KBM-7 (cell line): ENCODE measurements at regions not wholly inside any gene's neighbourhood (a gene's known extent, or its start where the extent isn't known, plus 50 kb on each side); places are given as distances from the start of the nearest gene placed in this dataset.
A peak's percentile ranks its signal among the peaks of the same experiment; 100 is the strongest.
"Not testable (repeated sequence)": the region's sequence is repeated elsewhere in the genome, so short reads cannot be mapped to it uniquely, and the experiment has no call there.

Experiments
- DNase-seq: peaks from one replicate; pipeline ENCODE4 v3.0.0-alpha.2; 2015
- in situ Hi-C: fragments of 300-500 bp; cut with MboI; formaldehyde crosslinking; loops from 2 replicates; pipeline ENCODE4 v1.14.3; 2020; ENCODE audit warnings: low sequenced_read_pairs, low pct_unique_long_range_greater_than_20kb, mixed read lengths

DNA sequence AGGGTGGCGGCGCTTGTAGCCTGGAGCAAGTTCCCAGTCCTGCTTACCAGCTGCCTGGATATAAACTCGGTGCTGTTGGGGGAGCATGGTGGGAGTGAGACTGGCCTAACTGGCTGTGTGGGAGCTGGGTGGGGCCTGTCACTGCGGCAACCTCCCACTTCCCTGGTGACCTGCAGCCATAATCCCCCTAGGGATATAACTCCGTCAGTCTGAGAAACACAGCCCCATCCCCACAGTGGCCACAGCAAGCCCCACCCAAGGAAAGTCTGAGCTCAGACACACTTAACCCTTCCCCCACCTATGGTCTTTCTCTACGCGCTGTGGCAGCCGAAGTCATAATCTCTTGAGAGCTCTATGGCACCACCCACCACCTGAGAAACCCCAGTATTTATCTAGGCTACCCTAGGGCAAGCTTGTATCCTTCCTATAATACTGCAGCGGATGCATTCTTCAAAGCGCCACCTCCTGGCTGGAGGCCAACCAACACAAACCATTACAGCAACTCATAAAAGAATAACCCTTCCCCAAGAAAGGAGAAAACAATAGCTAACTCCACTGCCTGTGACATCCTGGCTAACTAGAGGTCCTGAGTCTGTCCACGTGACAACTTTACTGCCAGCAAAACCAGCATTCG is 57.4 kb downstream of the ZNF648 start:
- DNase-seq = no peak
- in situ Hi-C loops = no loop called here

DNA sequence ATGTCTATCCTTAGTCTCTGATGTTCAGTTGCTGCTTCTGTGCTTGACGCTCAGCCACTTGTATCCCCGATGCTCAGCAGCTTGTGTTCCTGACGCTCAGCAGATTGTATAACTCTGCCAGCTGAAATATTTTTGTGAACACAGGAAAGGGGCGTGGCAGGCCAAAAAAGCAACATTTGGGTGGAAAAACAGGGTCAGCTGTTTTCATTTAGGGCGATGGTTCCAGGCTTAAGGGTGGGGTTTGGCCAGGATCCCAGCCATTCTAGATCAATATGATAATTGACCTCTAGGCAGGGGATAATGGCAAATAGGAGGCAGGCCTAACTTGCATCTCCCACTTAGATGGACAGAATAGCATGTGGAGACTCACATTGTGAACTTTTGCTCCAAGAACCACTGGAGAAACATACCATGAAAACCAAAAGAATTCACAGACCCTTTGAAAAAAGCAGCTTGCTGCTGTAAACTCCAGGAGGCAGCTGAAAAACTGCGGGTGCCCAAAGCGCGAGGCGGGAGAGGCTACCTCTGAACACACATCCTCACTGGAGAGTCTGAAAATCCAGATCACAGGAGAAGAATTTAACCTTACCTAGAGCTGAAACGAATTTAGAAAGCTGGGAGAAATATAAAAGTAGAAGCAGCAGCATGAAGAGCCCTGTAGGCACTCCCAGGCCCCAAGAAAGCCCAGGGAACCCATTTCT is 58.3 kb downstream of the ZNF648 start:
- in situ Hi-C loops = no loop called here

DNA sequence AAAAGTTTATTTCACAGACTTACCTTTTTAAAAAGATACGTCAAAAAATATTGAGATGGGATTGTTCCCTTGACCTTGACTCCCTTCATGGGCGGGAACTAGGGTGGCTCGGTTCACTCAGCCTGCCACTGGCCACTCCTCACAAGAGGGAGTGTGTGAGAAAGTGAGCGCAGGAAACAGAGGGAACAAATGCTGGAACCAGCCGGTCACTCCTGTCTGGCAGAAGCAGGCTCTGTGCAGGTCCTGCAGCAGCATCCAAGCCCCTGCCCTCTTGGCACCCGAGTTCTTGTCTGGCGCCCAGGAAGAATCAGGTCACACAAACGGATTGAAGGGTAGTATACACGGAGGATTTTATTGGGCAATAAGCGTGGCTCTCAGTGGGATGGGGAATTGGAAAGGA is 58.9 kb downstream of the ZNF648 start:
- in situ Hi-C loops = no loop called here

More for the DNA sequence above, 58.3 kb downstream of the ZNF648 start:
- no peak for DNase-seq

DNA sequence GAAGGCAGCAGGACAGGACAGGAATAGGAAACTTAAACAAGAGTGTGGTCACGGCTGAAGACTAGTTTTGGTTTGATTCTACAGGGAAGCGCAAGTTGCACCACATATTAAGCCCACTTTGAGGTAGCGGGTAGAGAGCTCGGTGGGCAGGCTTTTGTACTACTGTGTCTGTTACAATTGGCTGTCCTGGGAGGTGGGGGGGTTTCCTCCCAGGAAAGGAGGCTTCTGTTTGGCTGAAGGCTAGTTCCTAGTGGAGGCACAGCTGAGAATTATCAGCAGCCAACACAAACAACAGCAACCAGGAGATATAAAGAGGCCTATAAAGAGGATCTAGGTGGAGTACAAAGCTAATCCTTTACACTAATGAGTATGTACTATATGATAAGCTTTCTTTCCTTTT is 62.7 kb downstream of the ZNF648 start:
- no peak for DNase-seq
- in situ Hi-C loops = no loop called here

More for the DNA sequence above, 58.9 kb downstream of the ZNF648 start:
- no peak for DNase-seq

DNA sequence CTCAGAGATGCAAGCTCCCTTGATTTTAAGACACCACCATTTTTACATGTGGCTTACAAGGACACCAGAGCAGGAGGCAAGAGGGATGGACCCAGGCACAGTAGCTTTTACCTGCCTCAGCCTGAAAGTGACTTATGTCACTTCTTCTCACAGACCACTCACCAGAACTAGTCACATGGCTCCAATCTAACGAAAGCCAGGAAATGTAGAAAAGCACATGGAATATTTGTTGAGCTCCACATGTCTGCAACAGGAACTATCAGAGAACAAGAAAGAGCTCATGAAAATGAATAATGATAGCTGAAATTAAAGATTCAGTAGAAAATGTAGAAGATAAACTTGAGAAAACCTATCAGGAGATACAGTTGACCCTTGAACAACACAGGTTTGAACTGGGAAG is 69.4 kb downstream of the ZNF648 start:
- DNase-seq = no peak
- in situ Hi-C loops = no loop called here

DNA sequence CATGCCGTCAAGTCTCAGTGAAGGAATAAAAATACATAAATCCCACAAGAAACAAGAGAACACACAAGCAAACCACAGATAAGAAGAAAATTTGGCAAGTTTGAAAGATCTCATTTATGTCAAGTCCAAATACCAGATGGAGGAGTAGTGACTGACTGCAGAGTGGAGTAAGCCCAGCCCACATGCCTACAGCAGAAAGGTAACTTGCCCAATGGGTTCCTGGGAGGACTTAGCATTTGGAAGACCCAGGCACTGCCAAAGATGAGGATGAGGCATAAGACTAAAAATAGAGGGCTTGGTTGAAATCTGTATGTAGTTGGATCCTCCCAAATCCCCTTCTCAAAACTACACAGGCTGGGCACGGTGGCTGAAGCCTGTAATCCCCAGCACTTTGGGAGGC is 70.8 kb downstream of the ZNF648 start:
- DNase-seq = no peak
- in situ Hi-C loops = no loop called here

DNA sequence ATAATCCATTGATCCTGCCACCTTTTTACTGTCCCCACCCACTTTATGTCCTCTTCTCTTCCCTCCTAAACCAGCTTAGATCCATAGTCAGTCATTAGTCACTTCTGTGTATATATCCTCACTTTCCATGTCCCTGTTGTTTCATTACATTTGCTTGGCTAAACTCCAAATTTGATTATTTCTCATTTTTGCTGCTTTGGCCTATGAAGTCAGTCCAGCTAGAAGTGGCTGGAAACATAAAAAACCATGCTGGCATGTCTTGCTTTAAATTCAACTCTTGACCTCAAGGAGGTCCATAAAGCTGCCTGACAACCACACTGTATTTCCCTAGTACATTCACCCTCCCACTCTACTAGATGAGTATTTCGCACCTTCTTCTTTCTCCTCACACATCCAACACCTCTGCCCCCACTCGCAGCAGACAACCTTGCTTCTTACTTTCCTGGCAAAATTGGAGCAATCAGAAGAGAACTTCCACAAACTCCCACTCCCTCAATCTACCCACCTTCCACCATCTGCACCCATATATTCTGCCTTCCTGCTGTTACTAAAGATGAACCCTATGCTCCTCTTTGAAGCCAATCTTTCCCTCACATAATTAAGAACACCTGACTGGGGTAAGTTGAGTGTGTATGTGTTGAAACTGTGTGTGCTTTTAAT is 72.1 kb downstream of the ZNF648 start:
- in situ Hi-C loops = no loop called here
- DNase-seq = no peak

DNA sequence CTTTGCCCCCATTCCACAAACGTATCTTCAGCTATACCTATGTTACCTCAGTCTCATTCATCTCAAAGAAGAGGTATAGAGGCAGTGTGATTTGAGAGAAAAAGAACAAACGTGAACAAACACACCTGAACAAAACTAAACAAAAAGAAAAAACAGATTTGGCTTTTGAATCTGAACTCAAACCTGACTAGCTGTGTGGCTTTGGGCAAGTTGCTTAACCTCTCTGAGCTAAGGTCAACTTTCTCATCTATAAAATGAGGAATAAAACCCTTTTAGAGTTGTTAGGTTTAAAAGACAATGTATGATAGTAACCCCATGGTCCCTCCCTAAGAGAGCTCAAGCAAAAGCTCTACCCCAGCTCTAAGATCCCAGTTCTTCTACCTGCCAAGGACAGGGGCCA is 73.5 kb downstream of the ZNF648 start:
- no peak for DNase-seq
- in situ Hi-C loops = no loop called here

DNA sequence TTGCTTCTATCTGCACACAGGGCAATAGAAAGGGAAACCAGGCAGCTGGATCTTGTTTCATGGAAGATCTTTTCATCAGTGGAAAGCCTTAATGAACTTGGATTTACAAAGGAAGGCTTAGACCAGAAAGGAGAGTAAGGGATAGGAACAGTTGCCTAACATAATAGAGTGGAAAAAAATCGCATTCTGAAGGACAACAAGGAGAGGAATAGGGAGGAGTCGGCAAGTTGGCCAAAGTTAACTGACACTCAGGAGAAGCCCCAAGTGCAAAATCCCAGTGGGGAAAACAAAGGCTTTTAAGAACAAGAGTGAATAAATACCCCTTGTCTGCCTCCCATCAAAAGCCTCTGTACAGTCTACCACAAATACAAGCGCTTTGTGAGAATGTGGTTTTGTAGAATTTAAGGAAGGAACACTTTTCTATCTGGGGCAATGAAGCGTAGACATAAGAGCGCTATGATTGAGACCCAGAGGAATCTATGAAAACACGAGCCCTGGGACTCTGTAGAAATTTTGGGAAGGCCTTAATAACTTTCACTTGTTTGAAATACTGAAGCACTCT is 74.1 kb downstream of the ZNF648 start:
- in situ Hi-C loops = no loop called here
- peak; percentile 9 for DNase-seq

DNA sequence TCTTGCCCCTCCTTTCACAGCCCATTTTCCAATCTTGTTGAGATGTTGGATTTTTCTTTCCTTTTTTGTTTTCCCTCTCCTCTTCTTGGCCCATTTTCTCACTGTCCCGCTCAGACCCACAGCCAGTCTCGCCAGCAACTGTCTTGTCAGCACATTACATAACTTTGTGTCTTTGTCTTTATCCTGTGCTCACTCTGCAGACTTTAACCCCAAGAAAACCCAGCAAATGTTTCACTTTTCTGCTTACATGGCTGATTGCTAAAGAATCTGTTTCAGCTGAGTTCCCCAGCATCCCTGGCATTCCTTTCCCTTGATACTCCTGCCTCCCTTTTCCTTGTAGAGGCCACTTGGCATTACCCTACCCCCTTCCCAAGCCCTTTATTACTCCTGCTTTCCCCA is 74.6 kb downstream of the ZNF648 start:
- DNase-seq = no peak
- in situ Hi-C loops = no loop called here

DNA sequence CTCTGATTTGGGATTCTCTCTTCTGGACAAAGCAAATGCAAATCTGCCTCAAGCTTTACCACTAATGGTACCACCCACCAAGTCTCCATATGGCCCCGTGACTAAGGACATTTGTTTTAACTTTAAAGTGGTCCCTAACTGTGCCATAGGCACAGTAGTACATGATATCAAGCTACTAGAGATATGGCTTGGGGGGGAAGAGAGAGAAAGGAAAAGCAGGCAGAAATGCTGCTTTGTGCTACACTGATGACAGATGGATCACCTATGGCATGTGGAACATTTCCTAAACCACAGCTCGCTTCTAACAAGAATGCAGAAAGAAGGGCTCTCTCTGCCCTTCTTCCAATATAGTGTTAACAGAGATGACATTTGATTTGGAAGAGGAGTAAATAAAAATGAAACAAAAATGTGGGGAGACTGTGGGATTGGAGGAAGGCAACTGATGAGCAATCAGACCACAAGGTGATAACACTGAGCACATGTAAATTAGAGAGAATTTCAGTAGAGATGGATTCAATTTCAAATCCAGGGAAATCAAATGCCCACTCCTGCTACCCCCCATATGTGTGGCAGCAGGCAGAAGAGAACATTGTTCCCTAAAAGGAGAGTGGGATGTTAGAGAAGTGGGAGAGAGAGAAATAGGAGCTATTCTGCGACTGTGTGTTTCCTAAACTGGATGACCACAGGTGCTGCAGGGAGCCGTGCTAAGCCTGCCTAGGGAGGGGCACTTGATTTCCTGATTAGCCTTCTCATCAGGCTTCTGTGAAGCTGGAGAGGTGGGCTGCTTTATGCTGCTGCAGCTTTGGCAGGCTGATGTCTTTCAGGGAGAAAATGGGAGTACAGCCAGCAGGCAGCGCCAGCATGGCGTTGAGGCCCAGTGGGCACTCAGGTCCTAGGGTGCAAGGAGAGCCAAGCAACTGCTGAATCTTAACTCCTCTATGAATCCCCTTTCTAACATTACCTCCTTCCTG is 75.3 kb downstream of the ZNF648 start:
- no peak for DNase-seq
- in situ Hi-C loops = no loop called here

DNA sequence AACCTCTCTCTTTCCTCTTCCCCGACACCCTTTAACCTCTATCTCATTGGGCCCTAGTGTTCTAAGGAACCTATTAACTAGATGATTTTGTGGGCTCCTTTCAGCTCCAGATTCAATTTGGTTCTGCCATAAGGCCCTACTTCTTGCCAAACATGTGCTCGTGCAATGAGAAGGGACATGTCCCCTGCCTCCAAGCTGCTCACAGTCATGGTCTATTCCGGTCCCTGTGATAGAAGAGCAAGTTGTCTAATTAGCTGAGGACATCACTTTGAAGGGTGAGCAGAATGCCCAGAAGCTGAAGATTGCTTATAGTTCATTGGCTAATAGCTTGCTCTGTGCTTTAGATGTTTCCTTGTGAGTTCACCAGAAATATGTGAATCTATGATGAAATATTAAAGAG is 76.2 kb downstream of the ZNF648 start:
- no peak for DNase-seq

DNA sequence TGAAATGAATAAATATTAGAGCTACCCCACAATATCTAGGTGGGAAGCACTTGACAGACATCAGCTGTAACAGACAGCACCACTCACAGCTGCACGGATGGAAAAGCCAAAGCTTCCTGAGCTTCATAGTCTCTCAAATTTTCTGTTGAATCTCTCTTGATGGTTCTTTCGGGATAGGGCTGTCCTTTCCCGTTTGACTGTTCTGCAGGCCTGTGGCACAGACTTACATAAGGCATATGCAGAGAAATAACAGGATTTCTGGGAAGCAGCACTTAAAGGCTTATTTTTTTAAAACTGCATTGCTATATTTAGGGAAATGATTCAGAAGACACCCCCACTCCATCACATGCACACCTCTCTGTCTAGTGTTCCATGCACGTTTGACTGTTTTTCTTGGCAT is 77.5 kb downstream of the ZNF648 start:
- DNase-seq = no peak
- in situ Hi-C loops = no loop called here

More for the DNA sequence above, 76.2 kb downstream of the ZNF648 start:
- in situ Hi-C loops = no loop called here

DNA sequence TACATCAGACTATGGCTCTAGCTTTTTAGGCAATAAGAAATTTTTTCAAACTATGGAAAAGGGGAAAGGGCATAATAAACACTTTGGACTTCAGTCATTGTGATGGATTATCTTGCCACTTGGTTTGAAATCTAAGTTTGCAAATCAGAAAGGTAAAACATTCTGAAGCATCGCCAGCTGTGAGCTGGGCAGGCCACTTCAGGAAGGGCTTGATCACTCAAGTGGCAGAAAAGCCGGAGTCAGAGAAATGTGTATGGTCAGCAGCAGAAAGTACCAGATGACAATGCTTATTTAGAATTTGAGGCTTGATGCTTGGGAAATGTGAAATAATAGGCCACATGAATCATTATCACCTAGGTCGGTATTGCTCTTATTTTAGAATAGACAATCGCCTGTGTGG is 79.7 kb downstream of the ZNF648 start:
- in situ Hi-C loops = no loop called here
- no peak for DNase-seq

DNA sequence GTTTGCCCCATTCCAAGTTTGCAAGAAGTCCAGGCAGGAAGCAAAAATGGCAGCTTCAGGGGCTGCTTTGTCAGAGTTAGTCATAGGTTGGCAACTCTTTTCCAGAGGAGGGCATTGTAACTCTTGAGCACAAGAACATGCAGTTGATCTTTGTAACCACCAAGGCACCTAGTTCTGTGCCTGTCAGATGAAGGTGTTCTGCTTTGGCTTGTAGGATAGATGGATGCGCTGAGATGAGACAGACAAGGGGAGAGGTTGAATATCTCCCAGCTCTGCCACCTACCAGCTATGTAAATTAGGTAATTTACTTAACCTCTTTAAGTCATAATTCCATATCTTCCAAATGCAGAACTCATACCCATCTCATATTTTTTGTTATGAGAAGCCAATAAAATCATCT is 89.3 kb downstream of the ZNF648 start:
- DNase-seq = no peak
- in situ Hi-C loops = no loop called here

DNA sequence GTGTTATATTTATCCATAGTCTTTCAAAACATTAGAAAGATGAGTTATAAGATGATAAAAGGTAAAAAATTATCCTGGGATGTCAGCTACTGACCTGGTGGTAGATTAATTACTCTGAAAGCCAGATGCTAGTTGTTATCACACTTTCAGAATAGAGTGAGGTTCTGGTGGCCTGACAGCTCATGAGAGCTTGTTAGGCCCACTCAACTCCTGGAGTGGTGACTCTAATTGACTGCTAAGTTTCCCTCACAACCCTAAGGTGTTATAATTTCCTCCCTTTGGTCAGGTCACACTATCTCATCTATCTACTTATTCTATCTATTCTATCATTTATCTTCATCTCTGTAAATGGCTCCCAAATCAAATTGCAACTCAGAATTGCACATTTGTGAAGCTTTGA is 90.1 kb downstream of the ZNF648 start:
- in situ Hi-C loops = no loop called here
- DNase-seq = no peak

DNA sequence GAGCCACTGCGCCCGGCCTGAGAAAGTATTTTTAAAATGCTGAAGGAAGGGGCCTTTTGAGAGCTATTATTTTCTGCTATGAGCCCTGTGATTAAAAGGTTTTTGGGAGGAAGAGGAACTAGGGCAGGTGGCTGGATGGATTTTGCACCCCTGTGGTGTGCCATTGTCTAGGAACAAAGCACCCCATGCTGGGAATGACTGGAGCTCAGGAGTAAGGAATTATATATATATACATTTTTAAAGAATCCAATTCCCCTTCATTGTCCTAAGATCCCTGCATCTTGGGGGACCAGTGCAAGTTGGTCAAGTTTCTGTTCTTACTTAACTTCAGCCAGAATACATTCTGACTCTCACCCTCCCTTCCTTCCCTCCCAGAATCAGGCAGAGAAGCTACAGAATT is 91.6 kb downstream of the ZNF648 start:
- in situ Hi-C loops = no loop called here
- DNase-seq = no peak

DNA sequence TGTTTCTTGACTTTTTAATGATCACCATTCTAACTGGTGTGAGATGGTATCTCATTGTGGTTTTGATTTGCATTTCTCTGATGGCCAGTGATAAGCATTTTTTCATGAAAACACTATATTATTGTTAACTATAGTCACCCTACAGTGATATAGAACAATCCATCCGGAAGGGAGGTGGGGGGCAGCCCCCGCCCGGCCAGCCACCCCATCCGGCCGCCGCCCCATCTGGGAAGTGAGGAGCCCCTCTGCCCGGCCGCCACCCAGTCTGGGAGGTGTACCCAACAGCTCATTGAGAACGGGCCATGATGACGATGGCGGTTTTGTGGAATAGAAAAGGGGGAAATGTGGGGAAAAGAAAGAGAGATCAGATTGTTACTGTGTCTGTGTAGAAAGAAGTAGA is 106.8 kb downstream of the ZNF648 start:
- in situ Hi-C loops = not testable (repeated sequence)

DNA sequence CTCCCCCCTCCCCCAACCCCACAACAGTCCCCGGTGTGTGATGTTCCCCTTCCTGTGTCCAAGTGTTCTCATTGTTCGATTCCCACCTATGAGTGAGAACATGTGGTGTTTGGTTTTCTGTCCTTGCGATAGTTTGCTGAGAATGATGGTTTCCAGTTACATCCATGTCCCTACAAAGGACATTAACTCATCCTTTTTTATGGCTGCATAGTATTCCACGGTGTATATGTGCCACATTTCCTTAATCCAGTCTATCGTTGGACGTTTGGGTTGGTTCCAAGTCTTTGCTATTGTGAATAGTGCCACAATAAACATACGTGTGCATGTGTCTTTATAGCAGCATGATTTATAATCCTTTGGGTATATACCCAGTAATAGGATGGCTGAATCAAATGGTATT is 107.3 kb downstream of the ZNF648 start:
- in situ Hi-C loops, DNase-seq: not testable (repeated sequence)

More for the DNA sequence above, 106.8 kb downstream of the ZNF648 start:
- not testable (repeated sequence) for DNase-seq
